IMR-90 (cell line): ENCODE measurements at regions not wholly inside any gene's neighbourhood (a gene's known extent, or its start where the extent isn't known, plus 50 kb on each side); places are given as distances from the start of the nearest gene placed in this dataset.

ENCODE experiments used
- ATAC-seq: fragments of 200-7000 bp; cut with Tn5 transposase; 2 replicates; pipeline ENCODE4 v1.9.1; 2020; ENCODE audit warnings: low read depth, mild to moderate bottlenecking, moderate library complexity
- BruUV-seq: library from RNA; stranded (reverse); fragments of 400-500 nt; replicated peaks from 2 replicates; lab custom pipeline; 2021; lab: Mats Ljungman, UMichigan
- CTCF ChIA-PET: fragments of 300-600 bp; formaldehyde crosslinking; extraction: SDS; loops from one replicate; lab custom pipeline; 2021; ENCODE audit warnings: antibody characterized with exemption; lab: Yijun Ruan, JAX
- POLR2A ChIA-PET: fragments of 300-600 bp; sonication (Branson Sonifier 250); formaldehyde crosslinking; loops from one replicate; lab custom pipeline; 2022; ENCODE audit warnings: antibody characterized with exemption; ENCODE audit not compliant: unreplicated experiment; lab: Charles Lee
- DNase-seq: peaks from one replicate; pipeline ENCODE4 v3.0.0; 2013
- H2AFZ ChIP-seq: replicated peaks from 2 replicates; pipeline ENCODE3; 2013; ENCODE audit warnings: low read length, mild to moderate bottlenecking; ENCODE audit not compliant: poor library complexity
- H2AK5ac ChIP-seq: 2 replicates; pipeline ENCODE4 v1.6.1; 2013; ENCODE audit warnings: low read depth, low read length, inconsistent platforms
- H2AK9ac ChIP-seq: replicated peaks from 2 replicates; pipeline ENCODE3; 2013; ENCODE audit warnings: mild to moderate bottlenecking, low read depth, low read length, moderate library complexity; ENCODE audit not compliant: poor library complexity
- H2BK120ac ChIP-seq: 2 replicates; pipeline ENCODE4 v1.6.1; 2013; ENCODE audit warnings: low read depth, low read length, inconsistent platforms
- H2BK15ac ChIP-seq: 3 replicates; pipeline ENCODE4 v1.6.1; 2013; ENCODE audit warnings: low read depth, low read length, inconsistent platforms
- H2BK20ac ChIP-seq: 2 replicates; pipeline ENCODE4 v1.6.1; 2013; ENCODE audit warnings: low read depth, mild to moderate bottlenecking, inconsistent platforms, low read length, moderate library complexity
- H2BK5ac ChIP-seq: 2 replicates; pipeline ENCODE4 v1.6.1; 2013; ENCODE audit warnings: mild to moderate bottlenecking, low read depth, low read length, inconsistent platforms; ENCODE audit not compliant: poor library complexity, severe bottlenecking
- H3K14ac ChIP-seq: replicated peaks from 2 replicates; pipeline ENCODE4 v1.6.1; 2013; ENCODE audit warnings: low read depth, low read length, inconsistent platforms
- H3K18ac ChIP-seq: 2 replicates; pipeline ENCODE4 v1.6.1; 2013; ENCODE audit warnings: low read depth, low read length, control low read depth
- H3K23ac ChIP-seq: 2 replicates; pipeline ENCODE4 v1.6.1; 2013; ENCODE audit warnings: low read depth, low read length, inconsistent platforms
- H3K27ac ChIP-seq: 2 replicates; pipeline ENCODE4 v1.5.1; 2013; ENCODE audit warnings: mild to moderate bottlenecking, control low read depth, low read length; ENCODE audit not compliant: insufficient read depth
- H3K27me3 ChIP-seq: 2 replicates; pipeline ENCODE4 v1.6.1; 2013; ENCODE audit warnings: low read length; ENCODE audit not compliant: control insufficient read depth, insufficient read depth
- H3K36me3 ChIP-seq: 2 replicates; pipeline ENCODE4 v1.6.1; 2013; ENCODE audit warnings: low read length, mixed read lengths; ENCODE audit not compliant: control insufficient read depth, insufficient read depth
- H3K4ac ChIP-seq: 2 replicates; pipeline ENCODE4 v1.6.1; 2013; ENCODE audit warnings: low read depth, low read length, inconsistent platforms
- H3K4me1 ChIP-seq: 2 replicates; pipeline ENCODE4 v1.6.1; 2013; ENCODE audit warnings: low read length, mixed read lengths; ENCODE audit not compliant: control insufficient read depth, insufficient read depth
- H3K4me2 ChIP-seq: 2 replicates; pipeline ENCODE4 v1.6.1; 2013; ENCODE audit warnings: low read depth, mild to moderate bottlenecking, control low read depth, low read length, moderate library complexity
- H3K4me3 ChIP-seq: 2 replicates; pipeline ENCODE4 v1.5.1; 2013; ENCODE audit warnings: low read depth, mild to moderate bottlenecking, control low read depth, low read length, moderate library complexity; ENCODE audit not compliant: insufficient read depth
- H3K56ac ChIP-seq: 2 replicates; pipeline ENCODE4 v1.6.1; 2013; ENCODE audit warnings: low read length, inconsistent platforms; ENCODE audit not compliant: insufficient read depth; ENCODE audit errors: extremely low read depth
- H3K79me1 ChIP-seq, 2 experiments: 2 replicates each; pipeline ENCODE4 v1.6.1; 2013; ENCODE audit warnings: low read length in 2 of 2, inconsistent platforms in 1 of 2, low read depth in 1 of 2
- H3K9ac ChIP-seq: 2 replicates; pipeline ENCODE4 v1.6.1; 2013; ENCODE audit warnings: low read depth, low read length, control low read depth
- H3K9me1 ChIP-seq: 2 replicates; pipeline ENCODE4 v1.6.1; 2013; ENCODE audit warnings: low read length, inconsistent platforms; ENCODE audit not compliant: insufficient read depth
- H3K9me3 ChIP-seq: 2 replicates; pipeline ENCODE4 v1.6.1; 2013; ENCODE audit warnings: low read length; ENCODE audit not compliant: control insufficient read depth, insufficient read depth
- H4K20me1 ChIP-seq: 2 replicates; pipeline ENCODE4 v1.6.1; 2013; ENCODE audit warnings: low read length, inconsistent platforms; ENCODE audit not compliant: insufficient read depth
- H4K5ac ChIP-seq: 2 replicates; pipeline ENCODE4 v1.6.1; 2013; ENCODE audit warnings: mild to moderate bottlenecking, low read depth, low read length, control low read depth
- H4K8ac ChIP-seq, 2 experiments: 2 replicates each; pipeline ENCODE4 v1.6.1; 2013; ENCODE audit warnings: low read depth in 2 of 2, low read length in 2 of 2, control low read depth in 1 of 2, inconsistent platforms in 1 of 2
- H4K91ac ChIP-seq: 2 replicates; pipeline ENCODE4 v1.6.1; 2013; ENCODE audit warnings: low read depth, low read length, inconsistent platforms; ENCODE audit not compliant: insufficient read depth
- CEBPB ChIP-seq: IDR thresholded peaks from 2 replicates; pipeline ENCODE4 v1.6.1; 2012; ENCODE audit warnings: low read depth, low read length, improper control_type of control experiment
- CHD1 ChIP-seq: IDR thresholded peaks from 2 replicates; pipeline ENCODE4 v1.6.1; 2012; ENCODE audit warnings: low read depth, low read length, improper control_type of control experiment
- MAFK ChIP-seq: IDR thresholded peaks from 2 replicates; pipeline ENCODE4 v1.6.1; 2012; ENCODE audit warnings: low read depth, low read length, improper control_type of control experiment
- MXI1 ChIP-seq: IDR thresholded peaks from 2 replicates; pipeline ENCODE4 v1.6.1; 2012; ENCODE audit warnings: low read depth, mild to moderate bottlenecking, low read length, moderate library complexity, borderline replicate concordance
- NFE2L2 ChIP-seq: fragments of 150-350 bp; IDR thresholded peaks from 2 replicates; pipeline ENCODE4 v1.6.1; 2016; ENCODE audit warnings: low read depth, mild to moderate bottlenecking, low read length
- RAD21 ChIP-seq: IDR thresholded peaks from 2 replicates; pipeline ENCODE4 v1.6.1; 2012; ENCODE audit warnings: low read length, improper control_type of control experiment
- WGBS, 2 experiments: methylation state at CpG; one replicate each; pipeline versions ENCODE4 v1.1.5 to v1.1.7; 2013; ENCODE audit warnings: missing lambda C conversion rate in 2 of 2; ENCODE audit not compliant: insufficient read length in 1 of 2; ENCODE audit errors: extremely low coverage in 2 of 2; 5-methylcytosine and 5-hydroxymethylcytosine counted together
- dilution Hi-C: fragments of 300-500 bp; cut with HindIII; formaldehyde crosslinking; loops from one replicate; pipeline ENCODE4 v1.14.3; 2018; ENCODE audit warnings: low sequenced_read_pairs; ENCODE audit not compliant: unreplicated experiment
- in situ Hi-C: fragments of 300-500 bp; cut with MboI; formaldehyde crosslinking; loops from 3 replicates; pipeline ENCODE4 v1.14.3; 2019; ENCODE audit warnings: low sequenced_read_pairs, inconsistent platforms, mixed read lengths
- intact Hi-C: fragments of 100-400 bp; cut with micrococcal nuclease; formaldehyde crosslinking; loops from 2 replicates; pipeline ENCODE4 v1.10.0; 2022
- TF ChIP-seq, protein P1 (sequence below): fragments of 150-350 bp; IDR thresholded peaks from 2 replicates; pipeline ENCODE4 v1.6.1; 2017; ENCODE audit warnings: mild to moderate bottlenecking, antibody characterized with exemption, low read length, low read depth

DNA sequence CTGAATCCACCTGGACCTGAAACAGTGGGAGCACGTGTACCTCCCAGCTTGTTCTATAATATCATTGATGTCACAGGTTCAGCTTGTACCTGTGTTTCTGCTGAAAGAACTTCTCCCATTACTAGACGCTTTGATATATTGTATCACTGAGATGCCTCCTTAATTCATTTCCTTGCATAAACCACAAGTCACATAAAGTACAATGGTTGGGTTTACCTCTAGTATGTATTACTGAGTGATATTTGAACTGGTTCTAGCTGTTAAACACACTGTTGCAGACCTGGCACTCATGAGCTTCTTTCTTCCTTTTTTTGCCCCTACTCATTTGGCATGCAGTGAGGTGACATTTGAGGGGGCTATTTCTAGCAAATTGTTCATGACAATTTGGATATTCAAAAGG lies 106.6 kb upstream of the KLF14 start:
- H3K4me2 ChIP-seq = no peak overlapping the region
- H2AK5ac ChIP-seq = peak overlapping the region; percentile 96
- no peaks in the 10 kb centered on the region for H3K36me3 ChIP-seq
- H3K14ac ChIP-seq = peak overlapping the region; percentile 86
- peaks cover 15% of the 10 kb centered on the region for H3K4me1 ChIP-seq
- H4K91ac ChIP-seq = peak overlapping the region; percentile 89
- dilution Hi-C loops = no loop called here
- peak overlapping the region; percentile 88 for H2BK120ac ChIP-seq
- H3K9me1 ChIP-seq = peaks cover 12% of the 10 kb centered on the region; the same call in 1 of the 2 replicates
- peak overlapping the region; percentile 55; the same call in 1 of the 2 replicates for H3K23ac ChIP-seq
- intact Hi-C loops = no loop called here
- no peak overlapping the region for H3K4me3 ChIP-seq
- H4K5ac ChIP-seq = peak overlapping the region; percentile 69
- peak overlapping the region; percentile 92; the same call in 2 of the 3 replicates for H2BK15ac ChIP-seq
- in situ Hi-C loops = no loop called here
- peaks cover 7 to 45% of the 10 kb centered on the region in 2 experiments for H3K79me1 ChIP-seq
- peak overlapping the region; percentile 97 for H2BK20ac ChIP-seq
- BruUV-seq = no TSS peak
- peak overlapping the region; percentile 28 to 33; a peak in 3 of 4 replicates for H4K8ac ChIP-seq
- ChIA-PET POLR2A (no interaction called here), CTCF (no interaction called here)
- H3K18ac ChIP-seq = peak overlapping the region; percentile 81; the same call in 1 of the 2 replicates
- H2BK5ac ChIP-seq = peak overlapping the region; percentile 88
- H3K27me3 ChIP-seq = no peaks in the 10 kb centered on the region
- peak overlapping the region; percentile 56 for H3K27ac ChIP-seq
- no peaks in the 10 kb centered on the region for H3K9me3 ChIP-seq
- H3K56ac ChIP-seq = no peak overlapping the region
- no peak for DNase-seq
- peak overlapping the region; percentile 84 for H3K4ac ChIP-seq
- no peaks in the 10 kb centered on the region for H4K20me1 ChIP-seq
- no CpG with 5 or more reads among the region's 2 CpGs for WGBS, 2 experiments
- ATAC-seq = no peak
- no peak overlapping the region for H3K9ac ChIP-seq
- no peak for TF ChIP-seq MAFK
- TF ChIP-seq MXI1 = no peak
- TF ChIP-seq, protein P1, sequence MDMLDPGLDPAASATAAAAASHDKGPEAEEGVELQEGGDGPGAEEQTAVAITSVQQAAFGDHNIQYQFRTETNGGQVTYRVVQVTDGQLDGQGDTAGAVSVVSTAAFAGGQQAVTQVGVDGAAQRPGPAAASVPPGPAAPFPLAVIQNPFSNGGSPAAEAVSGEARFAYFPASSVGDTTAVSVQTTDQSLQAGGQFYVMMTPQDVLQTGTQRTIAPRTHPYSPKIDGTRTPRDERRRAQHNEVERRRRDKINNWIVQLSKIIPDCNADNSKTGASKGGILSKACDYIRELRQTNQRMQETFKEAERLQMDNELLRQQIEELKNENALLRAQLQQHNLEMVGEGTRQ = no peak
- no peak for TF ChIP-seq CHD1
- TF ChIP-seq CEBPB = no peak
- no peak for TF ChIP-seq RAD21
- no peak for TF ChIP-seq NFE2L2
- peak overlapping the region; percentile 6 for H2AK9ac ChIP-seq
- peak overlapping the region; percentile 51 for H2AFZ ChIP-seq
